NCI-H1694 treated with DMSO at 0.1 percent for 48 hours (cell line): ENCODE measurements at regions not wholly inside any gene's neighbourhood (a gene's known extent, or its start where the extent isn't known, plus 50 kb on each side); places are given as distances from the start of the nearest gene placed in this dataset.

Experiments used
- DNase-seq: peaks from one replicate; lab custom pipeline; 2025; lab: John Stamatoyannopoulos, UW

DNA sequence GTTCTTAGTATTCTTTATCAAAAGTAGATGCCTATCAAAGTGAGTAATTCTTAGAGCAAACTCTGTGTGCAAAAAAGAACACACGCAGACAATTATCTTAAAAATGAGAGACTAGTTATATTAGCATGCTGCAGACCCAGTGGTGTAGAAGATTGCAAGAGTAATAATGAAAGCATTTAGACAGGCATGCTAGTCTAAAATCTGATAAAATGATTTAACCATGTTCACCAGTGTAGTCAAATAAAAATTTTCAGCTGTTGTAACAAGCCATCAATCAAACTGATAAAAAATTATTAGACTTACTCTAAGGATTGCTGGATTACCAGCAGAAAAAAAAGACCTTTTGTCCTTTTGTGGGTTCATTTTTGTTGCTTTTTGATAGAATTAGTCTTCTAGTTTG lies 241.9 kb upstream of the TLE4 start:
- DNase-seq = no peak

DNA sequence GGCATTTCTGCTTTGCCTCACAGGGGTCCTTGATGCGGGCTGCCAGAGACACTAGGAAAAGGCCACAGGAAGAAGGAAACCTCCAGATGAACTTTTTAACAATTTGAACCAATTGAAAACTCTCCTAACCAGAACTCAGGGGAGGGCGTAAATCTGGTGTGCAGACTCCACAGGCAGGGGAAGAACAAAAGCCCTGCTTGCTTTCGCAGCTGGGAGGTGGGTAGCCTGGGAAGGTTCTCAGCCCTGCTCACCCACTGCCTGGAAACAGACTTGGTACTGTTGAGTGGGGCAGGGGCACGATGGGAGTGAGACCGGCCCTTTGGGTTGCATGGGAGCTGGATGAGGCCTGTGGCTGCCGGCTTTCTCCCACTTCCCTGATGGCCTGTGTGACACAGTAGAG lies 237.8 kb upstream of the TLE4 start:
- DNase-seq = no peak

DNA sequence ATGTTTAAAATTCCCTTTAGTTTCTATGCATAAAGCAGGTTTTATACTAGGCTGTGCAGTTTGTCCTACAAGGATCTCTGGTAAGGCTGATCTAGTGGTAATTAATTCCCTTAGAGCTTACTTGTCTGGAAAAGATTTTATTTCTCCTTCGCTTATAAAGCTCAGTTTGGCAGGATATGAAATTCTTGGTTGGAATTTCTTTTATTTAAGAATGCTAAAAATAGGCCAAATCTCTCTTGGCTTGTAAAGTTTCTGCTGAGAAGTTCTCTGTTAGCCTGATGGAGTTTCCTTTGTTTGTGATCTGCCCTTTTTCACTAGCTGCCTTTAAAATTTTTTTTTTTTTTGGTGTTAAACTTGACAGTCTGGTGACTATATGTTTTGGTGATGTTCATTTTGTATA lies 237.1 kb upstream of the TLE4 start:
- no peak for DNase-seq

DNA sequence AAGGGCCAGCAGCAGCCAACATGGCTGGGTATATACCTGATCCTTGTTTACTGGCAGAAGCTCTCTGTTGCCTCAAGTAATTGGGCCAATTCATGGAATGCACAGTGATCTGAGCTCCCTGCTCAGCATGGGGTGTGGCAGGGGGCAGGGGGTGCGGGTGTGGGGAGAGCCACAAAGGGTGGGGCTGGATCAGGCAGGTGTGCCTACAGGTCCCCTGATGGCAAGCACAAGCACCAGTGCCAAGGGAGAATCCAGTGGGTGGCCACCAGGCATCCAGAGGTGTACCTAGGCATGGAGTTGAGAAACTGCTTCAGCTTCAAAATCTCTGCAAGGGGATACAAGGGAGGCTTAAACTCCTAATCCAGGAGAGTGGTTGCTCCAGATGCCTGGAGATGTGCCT lies 235.8 kb upstream of the TLE4 start:
- no peak for DNase-seq

DNA sequence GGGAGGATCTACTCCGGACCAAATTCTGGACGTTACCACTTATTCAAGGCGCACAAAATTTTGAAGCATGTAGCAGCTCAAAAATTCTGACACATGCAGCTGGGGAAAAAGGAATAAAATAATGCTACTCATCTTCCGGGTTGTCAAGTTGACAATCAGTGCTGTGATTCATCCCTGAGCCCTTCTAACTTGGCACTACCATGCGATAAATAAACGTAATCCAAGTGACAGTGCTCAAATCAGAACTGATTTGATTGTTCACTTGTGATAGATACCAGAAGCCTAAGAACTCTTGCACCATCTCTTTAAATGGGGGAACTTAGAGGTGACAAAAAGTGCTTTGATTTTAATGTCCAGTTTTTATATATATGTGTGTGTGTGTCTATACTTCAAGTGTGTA lies 230.2 kb upstream of the TLE4 start:
- DNase-seq = no peak

DNA sequence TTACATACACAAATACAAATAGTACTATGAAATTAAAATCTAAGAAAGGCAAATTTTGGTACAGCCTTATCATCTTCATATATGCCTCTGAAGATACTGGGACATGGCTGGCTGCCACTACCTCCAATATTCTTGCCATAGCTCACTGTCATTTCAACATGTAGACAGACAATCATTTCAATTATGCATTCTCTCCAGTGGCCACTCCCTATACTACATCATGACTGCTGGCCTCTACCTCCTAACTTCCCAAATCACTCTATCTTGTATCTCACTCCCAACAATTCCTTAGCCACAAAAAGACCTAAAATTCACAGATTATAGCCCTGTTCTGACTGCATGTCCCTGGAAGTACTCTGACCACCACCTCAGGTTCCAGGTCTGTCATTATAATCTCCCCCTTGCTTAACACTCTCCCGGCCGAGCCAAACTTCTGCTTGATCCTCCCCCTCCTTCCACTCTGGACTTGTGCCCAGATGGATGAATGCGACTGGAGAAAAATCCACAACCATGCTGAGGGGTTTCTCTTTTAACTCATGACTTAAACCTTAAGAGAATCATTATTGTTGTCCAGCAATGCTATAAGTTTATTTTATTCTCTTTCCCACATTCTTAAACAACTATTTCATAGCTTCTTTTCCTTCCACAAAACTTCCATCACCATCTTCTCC lies 225.3 kb upstream of the TLE4 start:
- no peak for DNase-seq

DNA sequence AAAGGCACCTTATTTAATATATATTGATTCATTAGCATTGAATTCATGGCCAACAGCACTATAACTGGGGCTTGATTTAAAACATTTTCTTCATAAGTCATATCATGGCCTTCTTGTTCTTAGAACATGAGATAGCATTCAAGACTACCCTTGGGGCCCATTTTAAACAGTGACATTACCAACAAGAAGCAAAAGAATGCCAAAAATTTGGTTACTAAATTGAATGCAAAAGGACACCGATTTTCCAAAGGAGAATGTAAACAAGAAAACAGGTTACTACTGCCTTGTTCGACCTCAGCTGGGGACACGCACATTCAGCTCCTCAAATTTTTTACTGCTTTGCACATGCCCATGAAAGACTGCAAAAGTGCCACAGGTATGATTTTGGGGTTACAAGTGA lies 219.4 kb upstream of the TLE4 start:
- no peak for DNase-seq

DNA sequence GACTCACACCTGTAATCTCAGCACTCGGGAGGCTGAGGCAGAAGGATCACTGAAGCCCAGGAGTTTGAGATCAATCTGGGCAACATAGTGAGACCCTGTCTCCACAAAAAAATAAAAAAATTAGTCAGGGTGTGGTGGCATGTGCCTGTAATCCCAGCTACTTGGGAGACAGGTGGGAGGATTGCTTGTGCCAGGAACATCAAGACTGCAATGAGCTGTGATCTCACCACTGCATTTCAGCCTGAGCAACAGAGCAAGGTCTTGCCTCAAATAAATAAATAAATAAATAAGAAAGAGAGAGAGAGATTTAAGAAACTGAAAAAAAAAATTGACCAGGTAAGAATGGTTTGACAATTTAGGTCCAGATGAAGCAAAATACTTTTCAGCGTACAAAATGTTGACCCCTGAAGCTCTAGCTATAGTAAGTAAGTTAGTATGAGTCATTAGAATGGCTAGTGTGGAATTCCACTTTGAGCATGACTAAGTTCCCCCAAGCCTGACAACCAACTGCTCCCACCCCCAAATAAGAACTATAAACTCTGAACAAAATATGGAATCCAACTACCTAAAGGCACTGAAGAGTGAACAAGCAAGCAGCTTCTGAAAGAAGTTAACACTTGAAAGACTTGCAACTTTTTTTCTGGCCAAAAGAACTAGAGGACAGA lies 217.8 kb upstream of the TLE4 start:
- DNase-seq = no peak

DNA sequence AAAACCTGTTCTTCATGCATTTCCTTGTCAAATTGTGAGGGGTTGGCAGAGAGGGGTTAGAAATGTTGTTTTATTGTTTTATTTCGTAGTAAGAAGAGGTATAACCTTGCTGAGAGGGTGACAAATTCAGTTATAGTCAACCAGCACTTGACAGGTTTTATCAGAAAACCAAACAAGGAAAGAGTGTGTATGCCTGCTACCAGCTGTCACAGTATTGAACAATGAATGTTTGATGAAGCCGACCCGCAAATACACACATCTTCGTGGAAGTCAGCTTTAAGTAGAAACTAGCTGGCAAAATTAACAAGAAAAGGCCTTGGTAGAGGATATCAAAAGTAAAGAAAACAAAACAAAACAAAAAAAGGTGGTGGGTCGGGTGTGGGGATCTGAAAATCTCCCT lies 214.6 kb upstream of the TLE4 start:
- DNase-seq = no peak

DNA sequence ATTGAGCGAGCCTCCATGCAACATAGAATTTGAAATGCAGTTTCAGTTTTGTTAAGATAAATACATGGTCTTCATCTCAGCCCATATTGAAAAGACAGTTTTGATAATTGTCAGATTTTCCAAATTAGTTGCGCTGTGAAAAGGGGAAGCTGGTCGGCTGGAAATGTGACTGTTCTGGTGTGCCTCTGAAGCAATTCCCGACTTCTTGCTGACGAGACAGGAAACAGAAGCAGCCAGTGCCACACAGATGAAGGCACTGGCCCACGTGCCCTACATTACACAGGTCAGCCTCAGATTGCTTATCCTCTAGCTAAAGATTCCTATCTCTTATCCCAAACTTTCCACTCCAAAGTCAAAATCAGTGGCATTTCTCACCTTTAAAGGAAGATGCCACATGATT lies 214.1 kb upstream of the TLE4 start:
- DNase-seq = no peak

DNA sequence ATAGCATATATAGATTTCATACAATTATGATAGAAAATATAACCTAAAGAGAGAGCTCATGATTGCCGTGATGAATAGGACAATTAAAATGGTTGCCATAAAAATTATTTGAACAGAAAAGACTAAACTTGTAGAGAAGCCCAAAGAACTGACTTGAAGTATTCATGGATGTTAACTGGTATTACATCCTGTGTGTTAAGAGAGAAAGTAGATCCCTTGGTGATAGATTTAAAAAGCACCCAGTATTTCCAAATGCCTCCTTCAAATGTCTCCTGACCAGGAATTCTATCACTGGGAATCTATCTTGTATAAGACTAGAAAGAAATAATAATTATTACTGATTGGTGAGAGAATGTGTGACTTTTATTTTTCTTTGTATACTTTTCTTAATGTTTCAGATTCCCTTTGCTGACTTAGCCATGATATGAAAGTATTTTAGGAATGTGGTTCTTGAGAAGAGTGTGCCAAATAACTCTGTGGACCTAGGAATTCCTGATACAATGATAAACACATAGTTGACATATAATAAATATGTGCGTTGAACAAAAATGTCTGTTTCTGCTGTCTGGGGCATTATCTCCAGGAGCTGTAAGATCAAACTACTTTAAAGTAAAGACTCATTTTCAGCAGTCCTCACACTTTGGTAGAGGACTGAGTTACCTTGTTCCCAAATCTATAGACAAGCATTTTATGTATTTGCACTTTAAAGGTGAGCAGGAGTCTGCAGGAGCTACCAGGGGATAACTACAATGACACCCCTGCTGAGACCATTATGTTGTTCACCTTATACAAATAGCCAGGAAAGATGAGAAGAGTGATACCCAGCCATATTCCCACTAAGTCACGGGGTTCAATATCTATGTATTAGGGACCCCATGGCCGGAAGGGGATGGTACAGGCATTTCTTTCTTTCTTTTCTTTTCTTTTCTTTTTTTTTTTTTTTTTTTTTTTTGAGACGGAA lies 211.1 kb upstream of the TLE4 start:
- no peak for DNase-seq

DNA sequence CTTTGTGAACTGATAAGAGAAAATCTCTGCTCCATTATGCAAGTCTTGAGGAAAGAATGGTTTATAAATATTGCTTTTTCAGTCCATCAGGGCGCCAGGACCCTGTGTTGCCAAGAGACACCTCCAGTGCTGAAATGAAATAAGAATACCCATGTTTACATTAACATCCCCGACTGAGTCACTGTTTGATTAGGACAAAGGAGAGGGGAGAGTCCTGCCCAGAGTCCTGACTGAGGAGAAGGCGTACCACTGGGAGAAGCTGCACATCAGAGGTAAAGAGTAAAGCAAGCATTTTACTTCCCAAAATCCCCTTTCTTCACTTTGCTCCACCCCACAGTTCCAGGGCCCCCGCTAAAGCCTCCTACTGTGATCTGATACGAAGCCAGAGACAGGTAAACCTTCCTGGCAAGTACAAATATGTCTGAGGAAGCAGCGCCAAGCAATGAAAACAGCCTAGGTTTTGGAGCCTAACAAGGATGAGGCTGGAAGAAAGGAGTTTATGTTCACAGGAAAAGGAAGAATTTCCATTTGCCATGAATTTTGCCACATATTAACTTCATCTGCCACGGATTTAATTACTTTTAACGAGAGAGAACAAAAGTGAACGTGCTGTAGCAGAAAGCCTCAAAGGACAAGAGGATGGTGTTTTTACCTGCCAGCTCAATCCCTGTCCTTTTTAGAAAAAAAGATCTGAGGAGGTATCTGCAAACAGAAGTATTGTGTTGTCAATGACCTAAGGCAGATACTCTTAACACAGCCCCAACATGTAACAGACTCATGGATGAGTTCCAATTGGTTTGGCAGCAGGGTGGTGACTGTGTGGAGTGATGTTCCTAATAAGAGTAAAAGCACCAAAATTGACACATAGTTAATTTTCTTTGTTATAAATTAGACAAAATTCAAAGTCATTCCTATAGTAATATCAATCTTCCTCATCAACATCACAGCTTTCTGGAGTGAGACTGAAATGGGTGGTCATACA lies 209.4 kb upstream of the TLE4 start:
- no peak for DNase-seq

DNA sequence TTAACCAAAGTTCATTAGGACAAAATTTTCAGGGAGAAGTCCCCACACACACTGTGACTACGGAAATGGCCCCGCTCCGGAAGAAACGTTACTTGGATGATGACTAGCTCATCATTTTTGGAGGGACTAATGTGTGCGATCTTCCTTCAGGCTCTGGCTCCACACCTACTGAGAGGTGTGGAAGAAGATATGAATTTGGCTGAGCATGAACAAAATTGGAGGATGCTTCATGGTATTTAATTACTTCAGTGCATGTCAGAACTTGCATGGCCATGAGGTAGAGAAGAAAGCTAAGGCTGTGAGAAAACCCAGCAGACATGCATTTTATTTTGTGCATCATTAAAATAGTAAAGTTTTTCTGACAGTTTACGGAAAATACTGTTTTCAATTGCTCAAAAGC lies 202.1 kb upstream of the TLE4 start:
- no peak for DNase-seq

DNA sequence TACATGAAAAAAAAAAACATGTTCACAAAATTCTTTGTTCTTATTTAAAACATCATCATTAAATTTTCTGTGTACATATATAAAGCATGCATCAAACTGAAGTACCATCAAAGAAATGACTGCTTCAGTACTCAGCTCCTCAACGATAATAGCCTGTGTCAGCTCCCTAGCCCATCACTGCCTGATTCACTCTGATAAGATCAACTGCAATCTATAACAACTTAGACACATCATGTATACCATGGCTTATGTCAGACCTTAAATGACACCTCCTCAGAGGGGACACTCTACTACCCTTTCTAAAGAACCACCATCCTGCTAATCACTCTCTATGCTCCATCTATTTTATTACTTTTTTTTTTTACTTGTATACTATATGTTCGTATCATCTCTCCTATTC lies 200.5 kb upstream of the TLE4 start:
- no peak for DNase-seq

DNA sequence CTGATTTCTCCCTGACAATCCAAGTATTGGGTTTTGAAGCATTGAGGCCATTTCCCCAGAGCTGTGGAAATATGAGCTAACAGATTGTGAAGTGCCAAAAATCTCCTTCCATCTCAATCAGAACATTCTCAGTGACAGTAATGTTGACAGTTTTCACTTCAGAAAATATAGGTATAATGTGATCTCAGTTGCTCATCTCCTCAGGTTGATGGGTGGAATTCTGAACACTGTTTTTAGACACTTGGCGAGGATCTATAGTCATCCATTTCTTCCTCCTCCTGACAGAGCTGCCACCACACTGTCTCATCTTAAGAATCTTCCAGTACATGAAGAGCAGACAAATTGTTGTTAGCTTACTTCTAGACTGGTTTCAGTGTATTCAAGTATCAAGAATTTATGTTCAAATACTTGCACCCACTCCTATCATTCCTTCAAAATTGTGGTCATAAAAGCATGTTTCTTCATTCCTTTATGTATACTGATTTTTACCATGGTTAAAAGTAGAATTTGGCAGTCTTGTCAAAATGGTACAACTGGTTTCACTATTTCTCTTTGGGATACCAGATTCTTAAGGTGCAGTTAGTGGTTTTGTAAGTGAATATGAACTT lies 199.7 kb upstream of the TLE4 start:
- DNase-seq = no peak

DNA sequence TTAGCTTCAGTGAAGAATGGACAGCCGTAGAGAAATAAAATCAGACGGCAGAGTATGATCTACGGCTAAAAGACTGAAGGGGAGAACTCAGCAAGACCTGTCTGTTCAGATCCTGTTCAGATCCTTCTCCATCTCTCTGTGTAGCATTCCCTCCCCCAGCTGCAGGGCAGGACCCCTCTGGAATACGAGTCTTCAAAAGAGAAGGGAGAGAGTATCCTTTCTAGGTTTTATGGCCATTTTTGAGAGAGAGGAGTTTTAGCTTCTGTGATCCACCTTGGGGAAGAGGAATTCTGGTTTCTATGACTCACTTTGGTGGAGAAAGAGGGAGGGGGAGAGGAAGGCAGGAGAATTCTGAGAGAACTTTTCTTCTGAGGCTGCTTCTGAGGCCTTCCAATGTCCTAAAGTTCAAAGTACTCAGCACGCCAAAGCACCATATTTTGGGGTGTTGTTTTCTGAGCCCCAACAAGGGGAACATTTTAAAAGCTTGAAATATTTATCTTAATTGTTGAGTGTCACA lies 194.4 kb upstream of the TLE4 start:
- DNase-seq = no peak

DNA sequence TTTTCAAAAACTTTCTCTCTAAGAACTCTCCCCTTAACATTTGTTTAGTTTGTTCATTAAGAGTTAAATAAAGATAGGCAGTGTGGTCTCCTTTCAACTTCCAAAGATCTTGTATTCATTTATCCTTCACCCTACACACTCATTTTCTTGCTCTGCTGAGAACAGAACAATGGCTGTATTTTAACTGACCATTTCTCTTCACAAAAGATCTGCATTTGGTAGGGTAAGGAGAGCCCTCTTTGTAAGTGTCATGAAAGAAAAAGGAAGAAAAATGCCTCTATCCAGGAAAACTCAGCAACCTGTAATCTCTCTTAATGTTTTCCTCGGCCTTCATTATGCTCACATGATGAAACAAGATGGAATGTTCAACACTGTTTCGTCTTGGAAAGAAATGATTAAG lies 193.7 kb upstream of the TLE4 start:
- DNase-seq = no peak

DNA sequence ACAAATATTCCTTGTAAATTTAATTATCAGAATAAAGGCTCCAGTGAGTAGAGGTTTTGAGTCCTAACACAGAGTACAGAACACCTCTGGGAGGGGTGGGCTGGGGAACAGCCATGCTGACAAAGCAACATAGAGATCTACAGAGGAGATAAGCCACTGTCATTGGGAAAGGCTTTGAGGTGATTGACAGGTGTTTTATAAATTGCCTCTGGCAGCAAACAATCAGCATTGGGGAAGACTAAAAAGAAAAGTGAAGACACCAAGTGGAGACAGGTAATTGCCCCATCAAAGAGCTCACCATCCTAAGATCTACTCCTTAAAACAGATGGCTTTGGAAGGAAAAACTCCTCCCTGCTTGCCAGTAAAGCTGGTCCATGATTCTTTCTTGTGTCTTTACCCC lies 189.7 kb upstream of the TLE4 start:
- no peak for DNase-seq

DNA sequence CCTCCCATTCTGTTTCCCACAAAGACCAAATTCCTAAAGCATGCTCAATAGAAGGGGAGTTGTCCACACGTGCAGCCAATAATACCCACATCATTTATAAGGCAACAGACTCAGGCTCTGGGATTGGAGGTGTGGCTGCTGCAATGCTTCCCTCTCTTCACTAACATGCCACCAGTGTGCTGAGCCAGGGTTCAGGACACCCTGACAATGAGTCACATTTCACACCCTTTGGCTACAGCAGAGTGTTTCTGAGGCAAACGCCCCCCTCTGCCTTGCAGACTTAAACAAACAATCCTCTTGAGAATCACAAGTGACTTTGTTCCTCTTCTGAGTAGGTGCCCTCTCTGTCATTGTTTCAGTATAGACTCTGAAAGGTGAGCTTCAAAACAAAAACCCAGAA lies 189.3 kb upstream of the TLE4 start:
- DNase-seq = no peak

DNA sequence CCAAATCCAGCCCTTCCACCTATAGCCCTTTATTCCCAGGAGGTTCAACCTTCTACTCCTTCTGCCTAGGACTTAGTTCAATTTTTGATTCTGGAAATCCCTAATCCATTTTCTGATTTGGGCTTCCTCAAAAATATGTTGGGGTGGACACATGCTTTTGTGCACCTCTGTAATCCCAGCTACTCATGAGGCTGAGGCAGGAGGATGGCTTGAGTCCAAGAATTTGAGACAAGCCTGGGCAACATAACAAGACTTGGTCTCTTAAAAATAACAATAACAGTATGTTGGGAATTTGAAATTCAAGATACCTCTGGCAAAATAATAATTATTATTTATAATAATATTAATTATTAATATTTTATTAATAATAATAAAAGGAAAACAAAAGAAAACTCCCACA lies 188.7 kb upstream of the TLE4 start:
- no peak for DNase-seq

DNA sequence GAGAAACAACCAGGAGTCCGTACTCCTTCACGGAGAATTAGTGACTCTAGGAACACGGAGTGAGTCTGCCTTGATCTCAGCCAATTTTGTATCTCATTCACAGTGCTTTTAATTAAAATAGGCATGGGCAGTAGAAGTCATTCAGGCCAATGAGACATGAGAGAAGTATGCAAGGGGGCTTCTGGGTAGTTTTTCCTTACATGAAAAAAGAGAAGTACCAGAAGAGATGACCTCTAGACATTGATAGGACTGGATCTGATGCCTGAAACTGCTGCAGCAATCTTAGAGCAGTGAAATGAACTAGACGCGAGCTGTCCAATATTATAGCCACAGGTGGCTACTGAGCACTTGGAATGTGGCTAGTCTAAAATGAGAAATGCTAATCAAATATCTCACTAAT lies 187.7 kb upstream of the TLE4 start:
- DNase-seq = no peak
